ENCODE measurements at regions not wholly inside any gene's neighbourhood (a gene's known extent, or its start where the extent isn't known, plus 50 kb on each side); places are given as distances from the start of the nearest gene placed in this dataset.

- DNase-seq, result no peak
Observed at GRCh38 chr3:84439476-84439875, 519.3 kb upstream of the CADM2 start.

DNA sequence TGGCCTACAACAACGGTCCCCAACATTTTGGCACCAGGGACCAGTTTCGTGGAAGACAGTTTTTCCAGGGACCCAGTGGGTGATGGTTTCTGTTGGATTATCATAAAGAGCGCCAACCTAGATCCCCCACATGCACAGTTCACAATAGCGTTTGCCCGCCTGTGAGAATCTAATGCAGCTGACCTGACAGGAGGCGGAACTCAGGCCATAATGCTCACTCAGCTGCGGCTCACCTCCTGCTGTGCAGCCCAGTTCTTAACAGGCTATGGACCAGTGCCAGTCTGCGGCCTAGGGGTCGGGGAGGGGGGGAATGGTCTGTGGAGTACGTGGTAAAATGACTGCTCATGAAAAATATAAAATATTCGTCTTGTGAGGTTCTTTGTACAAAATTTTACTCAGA is 518.5 kb upstream of the CADM2 start:
- DNase-seq, result no peak

DNA sequence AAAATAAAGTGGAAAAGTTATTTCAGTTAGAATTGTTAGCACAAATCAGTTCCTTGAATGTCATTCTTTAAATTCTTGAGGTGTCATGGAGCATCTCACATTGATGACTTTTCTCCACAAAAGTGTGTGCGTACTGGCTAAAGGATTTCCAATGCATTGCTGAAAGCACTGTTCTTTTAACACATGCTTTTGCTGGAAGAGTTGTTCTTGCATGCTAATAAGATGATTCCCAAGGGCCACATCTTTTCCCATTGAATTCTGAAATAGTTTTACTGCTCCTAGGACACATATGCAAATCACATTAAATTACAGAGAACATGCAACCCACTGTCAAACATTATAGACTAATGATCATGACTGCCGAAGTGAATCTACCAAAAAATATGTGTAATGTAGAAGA is 516.3 kb upstream of the CADM2 start:
- no peak for DNase-seq

- DNase-seq, result no peak
Observed at GRCh38 chr3:84444726-84445521, 513.9 kb upstream of the CADM2 start.

- DNase-seq, result no peak
Observed at GRCh38 chr3:84487296-84487695, 471.5 kb upstream of the CADM2 start.

- no peak for DNase-seq
Observed at GRCh38 chr3:84504761-84505160, 454.0 kb upstream of the CADM2 start.

DNA sequence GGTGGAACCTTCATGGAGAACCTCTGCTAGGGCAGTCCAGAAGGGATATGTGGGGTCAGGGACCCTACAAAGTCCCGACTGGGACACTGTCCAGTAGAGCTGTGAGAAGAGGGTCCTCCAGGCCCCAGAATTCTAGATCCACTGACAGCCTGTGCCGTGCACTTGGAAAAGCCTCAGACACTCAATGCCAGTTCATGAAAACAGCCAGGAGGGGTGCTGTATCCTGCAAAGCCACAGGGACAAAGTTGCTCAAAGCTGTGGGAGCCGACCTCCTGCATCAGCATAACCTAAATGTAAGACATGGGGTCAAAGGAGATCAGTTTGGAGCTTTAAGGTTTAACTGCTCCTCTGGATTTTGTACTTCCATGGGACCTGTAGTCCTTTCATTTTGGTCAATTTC is 448.8 kb upstream of the CADM2 start:
- no peak for DNase-seq

GRCh38 chr3:84522893-84523292 is 435.9 kb upstream of the CADM2 start:
- DNase-seq, result no peak

GRCh38 chr3:84536916-84537315 is 421.9 kb upstream of the CADM2 start:
- DNase-seq, result no peak

- no peak for DNase-seq
Observed at GRCh38 chr3:84538597-84538996, 420.2 kb upstream of the CADM2 start.

- no peak for DNase-seq
Observed at GRCh38 chr3:84547207-84547606, 411.6 kb upstream of the CADM2 start.

GRCh38 chr3:84547971-84548970 is 410.5 kb upstream of the CADM2 start:
- no peak for DNase-seq

- DNase-seq, result no peak
Observed at GRCh38 chr3:84555629-84556028, 403.2 kb upstream of the CADM2 start.

- DNase-seq, result no peak
Observed at GRCh38 chr3:84566256-84566655, 392.5 kb upstream of the CADM2 start.

DNA sequence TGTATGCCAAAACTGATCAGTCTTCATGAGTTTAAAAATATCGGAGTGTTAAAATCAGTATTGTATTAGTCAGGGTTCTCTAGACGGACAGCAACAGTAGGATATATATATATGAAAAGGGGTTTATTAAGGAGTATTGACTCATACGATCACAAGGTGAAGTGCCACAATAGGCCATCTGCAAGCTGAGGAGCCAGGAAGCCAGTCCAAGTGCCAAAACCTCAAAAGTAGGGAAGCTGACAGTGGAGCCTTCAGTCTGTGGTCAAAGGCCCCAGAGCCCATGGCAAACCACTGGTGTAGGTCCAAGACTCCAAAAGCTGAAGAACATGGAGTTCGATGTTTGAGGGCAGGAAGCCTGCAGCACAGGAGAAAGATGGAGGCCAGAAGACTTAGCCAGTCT is 391.0 kb upstream of the CADM2 start:
- DNase-seq, result no peak

- DNase-seq, result no peak
Observed at GRCh38 chr3:84573962-84574361, 384.8 kb upstream of the CADM2 start.

- no peak for DNase-seq
Observed at GRCh38 chr3:84586427-84586826, 372.4 kb upstream of the CADM2 start.

- DNase-seq, result no peak
Observed at GRCh38 chr3:84600703-84601225, 358.0 kb upstream of the CADM2 start.

DNA sequence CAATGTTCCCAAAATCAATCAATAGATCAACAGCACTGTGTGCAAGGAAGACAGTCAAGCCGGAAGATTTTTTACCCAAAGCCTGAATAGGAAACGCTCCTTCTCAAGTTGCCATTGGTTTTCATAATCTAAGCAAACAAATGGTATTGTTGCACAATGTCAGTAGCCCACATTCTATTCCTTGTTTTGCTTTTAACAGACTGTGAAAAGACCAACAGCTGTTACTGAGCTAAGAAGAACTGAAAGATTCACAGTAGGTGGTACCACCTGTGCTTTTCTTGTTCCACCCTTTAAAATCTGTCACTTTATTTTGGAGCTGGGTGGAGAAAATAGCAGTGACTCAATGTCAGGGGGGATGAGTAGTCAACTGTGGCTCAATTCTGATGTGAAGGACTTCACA is 357.5 kb upstream of the CADM2 start:
- no peak for DNase-seq

DNA sequence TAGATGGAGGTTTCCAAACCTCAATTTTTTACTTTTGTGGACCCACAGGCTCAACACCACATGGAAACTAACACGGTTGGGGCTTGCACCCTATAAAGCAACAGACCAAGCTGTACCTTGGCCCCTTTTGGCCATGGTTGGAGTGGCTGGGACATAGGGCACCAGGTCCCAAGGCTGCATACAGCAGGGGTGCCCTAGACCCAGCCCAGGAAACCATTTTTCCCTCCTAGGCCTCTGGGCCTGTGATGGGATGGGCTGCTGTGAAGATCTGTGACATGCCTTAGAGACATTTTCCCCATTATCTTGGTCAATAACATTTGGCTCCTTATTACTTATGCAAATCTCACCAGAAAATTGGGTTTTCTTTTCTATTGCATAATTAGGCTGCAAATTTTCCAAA is 337.0 kb upstream of the CADM2 start:
- no peak for DNase-seq

GRCh38 chr3:84634668-84635067 is 324.1 kb upstream of the CADM2 start:
- DNase-seq, result no peak

DNA sequence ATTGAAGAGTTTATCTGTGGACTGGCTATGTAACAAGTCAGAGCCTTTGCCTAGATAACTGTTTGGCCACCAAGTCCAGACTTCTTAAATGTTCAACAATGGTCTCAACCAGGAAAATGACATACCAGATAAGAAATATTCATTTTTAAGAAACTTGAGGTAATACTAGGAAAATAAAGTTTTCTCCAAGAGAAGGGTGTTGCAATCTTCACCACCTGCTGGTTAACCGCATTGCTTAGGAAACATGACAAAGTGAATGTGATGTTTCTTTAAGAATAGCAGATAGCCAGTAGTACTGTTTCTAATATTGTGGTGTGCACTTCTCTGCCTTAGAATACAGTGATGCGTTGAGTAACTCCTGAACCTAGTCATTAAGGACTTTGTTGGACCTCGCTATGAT is 321.5 kb upstream of the CADM2 start:
- no peak for DNase-seq

GRCh38 chr3:84666468-84666867 is 292.3 kb upstream of the CADM2 start:
- DNase-seq, result no peak

DNA sequence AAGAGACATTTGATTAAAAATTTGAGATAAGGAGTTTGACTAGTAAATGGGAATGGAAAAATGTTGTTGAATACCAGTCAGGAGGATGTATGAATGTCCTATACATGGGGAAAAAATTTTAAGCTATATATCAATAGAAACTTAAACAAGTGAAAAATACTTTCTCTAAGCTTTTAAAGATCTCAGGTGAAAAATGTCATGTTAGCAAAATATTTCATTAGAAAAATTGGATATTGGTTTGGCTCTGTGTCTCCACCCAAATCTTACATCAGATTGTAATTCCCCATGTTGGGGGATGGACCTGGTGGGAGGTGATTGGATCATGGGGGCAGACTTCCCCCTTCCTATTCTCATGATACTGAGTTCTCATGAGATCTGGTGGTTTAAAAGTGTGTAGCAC is 279.6 kb upstream of the CADM2 start:
- no peak for DNase-seq

All from NCI-H510A (cell line).